IPS-18a (cell line): ENCODE measurements at regions not wholly inside any gene's neighbourhood (a gene's known extent, or its start where the extent isn't known, plus 50 kb on each side); places are given as distances from the start of the nearest gene placed in this dataset.

Source experiments
- H3K27ac ChIP-seq: one replicate; pipeline ENCODE4 v1.5.1; 2013; ENCODE audit warnings: low read length
- H3K27me3 ChIP-seq: one replicate; pipeline ENCODE4 v1.6.1; 2013; ENCODE audit warnings: mild to moderate bottlenecking, low read length; ENCODE audit not compliant: control insufficient read depth, insufficient read depth
- H3K36me3 ChIP-seq: one replicate; pipeline ENCODE4 v1.6.1; 2013; ENCODE audit warnings: low read depth, low read length; ENCODE audit not compliant: control insufficient read depth
- H3K4me1 ChIP-seq: one replicate; pipeline ENCODE4 v1.6.1; 2013; ENCODE audit warnings: low read depth, low read length; ENCODE audit not compliant: control insufficient read depth
- H3K4me3 ChIP-seq: one replicate; pipeline ENCODE4 v1.5.1; 2013; ENCODE audit warnings: low read length
- H3K9ac ChIP-seq: one replicate; pipeline ENCODE4 v1.6.1; 2013; ENCODE audit warnings: mild to moderate bottlenecking, low read length, moderate library complexity
- H3K9me3 ChIP-seq: one replicate; pipeline ENCODE4 v1.6.1; 2013; ENCODE audit warnings: low read depth, low read length; ENCODE audit not compliant: control insufficient read depth

- H3K27me3 ChIP-seq, result peaks cover 8% of the 10 kb centered on the region
- H3K36me3 ChIP-seq, result no peaks in the 10 kb centered on the region
- H3K9me3 ChIP-seq, result no peaks in the 10 kb centered on the region
- no peak overlapping the region for H3K27ac ChIP-seq
- H3K4me3 ChIP-seq, result no peak overlapping the region
- H3K9ac ChIP-seq, result no peak overlapping the region
- H3K4me1 ChIP-seq, result peaks cover 9% of the 10 kb centered on the region
Observed at GRCh38 chr4:24476282-24476681, 108.1 kb downstream of the DHX15 start.

GRCh38 chr4:24475756-24476155 is 108.6 kb downstream of the DHX15 start:
- peaks cover 9% of the 10 kb centered on the region for H3K4me1 ChIP-seq
- peaks cover 12% of the 10 kb centered on the region for H3K27me3 ChIP-seq
- no peak overlapping the region for H3K9ac ChIP-seq
- H3K27ac ChIP-seq, result no peak overlapping the region
- no peak overlapping the region for H3K4me3 ChIP-seq
- H3K36me3 ChIP-seq, result no peaks in the 10 kb centered on the region
- no peaks in the 10 kb centered on the region for H3K9me3 ChIP-seq

- Histone ChIP-seq H3K27me3 (peaks cover 36% of the 10 kb centered on the region), H3K4me3 (peak overlapping the region; percentile 68), H3K36me3 (no peaks in the 10 kb centered on the region), H3K9me3 (no peaks in the 10 kb centered on the region), H3K4me1 (peaks cover 19% of the 10 kb centered on the region), H3K27ac (no peak overlapping the region), H3K9ac (peak overlapping the region; percentile 24)
Observed at GRCh38 chr4:24473309-24473721, 111.0 kb downstream of the DHX15 start.

GRCh38 chr4:24472514-24473308 is 111.6 kb downstream of the DHX15 start:
- Histone ChIP-seq H3K9ac (peak overlapping the region; percentile 24), H3K4me1 (peaks cover 19% of the 10 kb centered on the region), H3K4me3 (peak overlapping the region; percentile 68), H3K9me3 (no peaks in the 10 kb centered on the region), H3K36me3 (no peaks in the 10 kb centered on the region), H3K27ac (no peak overlapping the region), H3K27me3 (peaks cover 42% of the 10 kb centered on the region)

GRCh38 chr4:24472161-24472510 is 112.2 kb downstream of the DHX15 start:
- Histone ChIP-seq H3K27ac (no peak overlapping the region), H3K9ac (no peak overlapping the region), H3K9me3 (no peaks in the 10 kb centered on the region), H3K4me3 (peak overlapping the region; percentile 68), H3K27me3 (peaks cover 44% of the 10 kb centered on the region), H3K36me3 (no peaks in the 10 kb centered on the region), H3K4me1 (peaks cover 19% of the 10 kb centered on the region)

GRCh38 chr4:24471486-24472160 is 112.7 kb downstream of the DHX15 start:
- Histone ChIP-seq H3K27me3 (peaks cover 44% of the 10 kb centered on the region), H3K36me3 (no peaks in the 10 kb centered on the region), H3K9me3 (no peaks in the 10 kb centered on the region), H3K27ac (no peak overlapping the region), H3K4me3 (peak overlapping the region; percentile 68), H3K9ac (peak overlapping the region; percentile 9), H3K4me1 (peaks cover 19% of the 10 kb centered on the region)

GRCh38 chr4:24470666-24471485 is 113.5 kb downstream of the DHX15 start:
- Histone ChIP-seq H3K36me3 (no peaks in the 10 kb centered on the region), H3K4me3 (peak overlapping the region; percentile 68), H3K27me3 (peaks cover 44% of the 10 kb centered on the region), H3K9ac (peak overlapping the region; percentile 40), H3K4me1 (peaks cover 18% of the 10 kb centered on the region), H3K27ac (no peak overlapping the region), H3K9me3 (no peaks in the 10 kb centered on the region)

- Histone ChIP-seq H3K36me3 (no peaks in the 10 kb centered on the region), H3K9me3 (no peaks in the 10 kb centered on the region), H3K4me3 (no peak overlapping the region), H3K27ac (no peak overlapping the region), H3K4me1 (peaks cover 15% of the 10 kb centered on the region), H3K9ac (no peak overlapping the region), H3K27me3 (peaks cover 44% of the 10 kb centered on the region)
Observed at GRCh38 chr4:24468071-24468470, 116.3 kb downstream of the DHX15 start.

GRCh38 chr4:24464566-24464965 is 119.8 kb downstream of the DHX15 start:
- H3K9ac ChIP-seq, result no peak overlapping the region
- no peaks in the 10 kb centered on the region for H3K36me3 ChIP-seq
- H3K27me3 ChIP-seq, result peaks cover 21% of the 10 kb centered on the region
- peaks cover 11% of the 10 kb centered on the region for H3K4me1 ChIP-seq
- H3K9me3 ChIP-seq, result no peaks in the 10 kb centered on the region
- H3K27ac ChIP-seq, result no peak overlapping the region
- H3K4me3 ChIP-seq, result no peak overlapping the region

GRCh38 chr4:24456431-24456830 is 127.9 kb downstream of the DHX15 start:
- no peaks in the 10 kb centered on the region for H3K9me3 ChIP-seq
- no peaks in the 10 kb centered on the region for H3K27me3 ChIP-seq
- no peaks in the 10 kb centered on the region for H3K36me3 ChIP-seq

GRCh38 chr4:24453951-24454350 is 130.4 kb downstream of the DHX15 start:
- H3K27me3 ChIP-seq, result no peaks in the 10 kb centered on the region
- no peaks in the 10 kb centered on the region for H3K9me3 ChIP-seq
- H3K36me3 ChIP-seq, result no peaks in the 10 kb centered on the region
- no peak overlapping the region for H3K27ac ChIP-seq
- peaks cover 5% of the 10 kb centered on the region for H3K4me1 ChIP-seq
- no peak overlapping the region for H3K9ac ChIP-seq
- H3K4me3 ChIP-seq, result no peak overlapping the region

More at GRCh38 chr4:24456431-24456830, 127.9 kb downstream of the DHX15 start:
- no peak overlapping the region for H3K4me3 ChIP-seq
- no peak overlapping the region for H3K9ac ChIP-seq
- no peak overlapping the region for H3K27ac ChIP-seq
- H3K4me1 ChIP-seq, result no peaks in the 10 kb centered on the region
